ENCODE measurements at regions not wholly inside any gene's neighbourhood (a gene's known extent, or its start where the extent isn't known, plus 50 kb on each side); places are given as distances from the start of the nearest gene placed in this dataset.

GRCh38 chr2:16413947-16414346 lies 251.7 kb downstream of the CYRIA start:
- no peak for DNase-seq (ENCODE audit: low read depth, low spot score)

GRCh38 chr2:16413285-16413684 lies 252.3 kb downstream of the CYRIA start:
- no peak for DNase-seq (ENCODE audit: low read depth, low spot score)

- no peak for DNase-seq (ENCODE audit: low read depth, low spot score)
Observed at GRCh38 chr2:16412321-16413030, 253.2 kb downstream of the CYRIA start.

GRCh38 chr2:16411788-16412187 lies 253.8 kb downstream of the CYRIA start:
- no peak for DNase-seq (ENCODE audit: low read depth, low spot score)

GRCh38 chr2:16409849-16410248 lies 255.8 kb downstream of the CYRIA start:
- no peak for DNase-seq (ENCODE audit: low read depth, low spot score)

- no peak for DNase-seq (ENCODE audit: low read depth, low spot score)
Observed at GRCh38 chr2:16409006-16409390, 256.6 kb downstream of the CYRIA start.

GRCh38 chr2:16408331-16409005 lies 257.2 kb downstream of the CYRIA start:
- DNase-seq (ENCODE audit: low read depth, low spot score) = no peak

- no peak for DNase-seq (ENCODE audit: low read depth, low spot score)
Observed at GRCh38 chr2:16407358-16407757, 258.3 kb downstream of the CYRIA start.

- no peak for DNase-seq (ENCODE audit: low read depth, low spot score)
Observed at GRCh38 chr2:16406496-16407289, 258.9 kb downstream of the CYRIA start.

GRCh38 chr2:16405551-16405950 lies 260.1 kb downstream of the CYRIA start:
- no peak for DNase-seq (ENCODE audit: low read depth, low spot score)

- no peak for DNase-seq (ENCODE audit: low read depth, low spot score)
Observed at GRCh38 chr2:16404551-16405300, 260.9 kb downstream of the CYRIA start.

- no peak for DNase-seq (ENCODE audit: low read depth, low spot score)
Observed at GRCh38 chr2:16404146-16404545, 261.5 kb downstream of the CYRIA start.

GRCh38 chr2:16402891-16403290 lies 262.7 kb downstream of the CYRIA start:
- no peak for DNase-seq (ENCODE audit: low read depth, low spot score)

GRCh38 chr2:16401761-16402300 lies 263.8 kb downstream of the CYRIA start:
- DNase-seq (ENCODE audit: low read depth, low spot score) = no peak

- DNase-seq (ENCODE audit: low read depth, low spot score) = no peak
Observed at GRCh38 chr2:16400127-16400623, 265.5 kb downstream of the CYRIA start.

- DNase-seq (ENCODE audit: low read depth, low spot score) = no peak
Observed at GRCh38 chr2:16398486-16399043, 267.1 kb downstream of the CYRIA start.

- DNase-seq (ENCODE audit: low read depth, low spot score) = no peak
Observed at GRCh38 chr2:16397681-16398475, 267.8 kb downstream of the CYRIA start.

- no peak for DNase-seq (ENCODE audit: low read depth, low spot score)
Observed at GRCh38 chr2:16396986-16397385, 268.6 kb downstream of the CYRIA start.

- DNase-seq (ENCODE audit: low read depth, low spot score) = no peak
Observed at GRCh38 chr2:16396171-16396570, 269.5 kb downstream of the CYRIA start.

GRCh38 chr2:16395601-16396000 lies 270.0 kb downstream of the CYRIA start:
- no peak for DNase-seq (ENCODE audit: low read depth, low spot score)

Measured in activated naive CD8-positive, alpha-beta T cell treated with anti-CD3 and anti-CD28 coated beads, Interleukin-2, amount 50 U/mL, for 16 hours (primary cell).